ENCODE measurements at regions not wholly inside any gene's neighbourhood (a gene's known extent, or its start where the extent isn't known, plus 50 kb on each side); places are given as distances from the start of the nearest gene placed in this dataset.
"Not testable (repeated sequence)": the region's sequence is repeated elsewhere in the genome, so short reads cannot be mapped to it uniquely, and the experiment has no call there.

DNA sequence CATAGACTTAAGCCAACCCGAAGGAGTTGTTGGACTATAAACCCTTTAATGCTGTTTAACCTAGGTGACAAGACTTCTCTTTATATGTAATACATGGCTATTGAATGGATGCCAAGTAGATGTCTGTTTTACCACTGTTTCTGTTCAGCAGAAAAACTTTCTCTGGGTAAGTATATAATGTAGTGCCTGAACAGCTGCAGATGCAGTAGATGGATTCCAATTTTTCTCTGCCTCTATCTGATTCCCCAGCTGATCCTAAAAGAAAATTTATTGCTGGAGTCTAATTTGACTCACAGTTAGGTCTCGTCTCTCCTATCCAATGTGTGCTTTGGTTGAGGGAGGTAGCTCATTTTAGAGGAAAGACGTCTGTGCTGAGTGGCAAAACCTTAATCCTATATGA is 256.5 kb upstream of the CBLB start:
- DNase-seq: no peak

DNA sequence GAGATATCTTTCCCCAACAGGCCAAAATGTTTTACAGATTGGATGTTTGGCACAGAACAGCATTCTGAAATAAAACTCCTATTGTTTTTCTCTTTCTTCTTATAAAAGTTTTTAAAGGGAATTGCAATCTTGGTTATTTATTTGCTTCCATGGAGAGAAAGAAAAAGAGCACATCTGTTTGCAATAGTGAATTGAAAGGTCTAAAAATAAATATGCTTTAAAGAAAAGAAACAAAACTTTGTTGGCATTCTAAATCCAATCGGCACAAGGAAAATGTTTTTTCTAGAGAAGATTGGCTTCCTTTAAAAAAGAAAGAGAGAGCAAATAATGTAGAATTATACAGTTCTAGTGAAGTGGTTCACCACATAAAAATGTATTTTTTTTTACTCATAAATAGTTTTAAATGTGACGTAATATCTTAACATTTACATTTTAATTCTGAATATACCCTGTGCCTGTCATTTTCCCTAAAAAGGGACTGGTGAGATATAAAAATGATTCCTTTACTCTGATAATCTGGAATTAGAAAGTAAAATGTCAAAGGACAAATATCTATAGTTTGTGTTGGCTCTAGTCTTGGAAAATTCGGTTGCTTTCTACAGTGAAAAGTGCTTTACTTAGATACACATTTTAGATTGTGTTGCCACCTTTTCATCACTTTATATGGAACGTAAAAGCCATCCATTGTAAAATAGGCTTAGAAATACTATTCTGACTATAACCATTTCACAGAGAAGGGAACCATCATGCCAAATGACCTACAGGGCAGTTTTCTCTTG is 257.4 kb upstream of the CBLB start:
- no peak for DNase-seq

DNA sequence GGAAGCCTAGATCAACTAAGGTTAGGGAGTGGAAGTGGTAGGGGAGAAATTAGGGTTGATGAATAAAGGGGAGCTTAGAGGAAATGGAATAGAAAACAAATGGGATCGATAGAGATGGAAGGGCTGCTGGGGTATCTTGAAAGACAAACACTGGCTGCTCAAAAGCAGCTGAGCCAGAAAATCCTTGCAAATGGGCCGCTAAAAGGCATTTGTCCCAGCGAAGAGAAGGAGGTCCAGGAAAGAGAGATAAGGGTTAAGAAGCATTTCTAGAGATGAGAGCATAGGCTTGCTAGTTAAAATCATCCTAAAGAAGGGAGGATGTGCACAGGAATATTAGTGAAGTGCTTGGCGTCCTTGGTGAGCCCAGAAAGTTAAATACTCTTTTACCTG is 258.0 kb upstream of the CBLB start:
- no peak for DNase-seq

DNA sequence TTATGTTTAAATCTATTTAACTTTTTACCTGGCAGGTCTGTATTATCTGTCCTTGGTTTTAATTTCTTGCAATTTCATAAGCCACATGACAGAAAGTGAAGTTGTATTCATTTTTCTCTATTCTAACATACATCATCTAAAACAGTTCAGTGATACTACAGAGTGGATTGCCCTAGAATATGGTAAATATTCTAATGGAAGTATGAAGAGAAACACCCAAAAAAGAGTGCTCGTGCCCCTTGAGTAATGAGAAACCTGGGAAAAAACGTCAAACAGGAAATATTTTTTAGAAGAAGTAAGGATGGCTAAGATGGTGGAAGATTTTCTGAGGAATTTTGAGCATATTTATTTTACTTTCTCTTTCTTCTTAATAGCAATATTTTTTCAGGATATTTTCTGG is 261.1 kb upstream of the CBLB start:
- no peak for DNase-seq

DNA sequence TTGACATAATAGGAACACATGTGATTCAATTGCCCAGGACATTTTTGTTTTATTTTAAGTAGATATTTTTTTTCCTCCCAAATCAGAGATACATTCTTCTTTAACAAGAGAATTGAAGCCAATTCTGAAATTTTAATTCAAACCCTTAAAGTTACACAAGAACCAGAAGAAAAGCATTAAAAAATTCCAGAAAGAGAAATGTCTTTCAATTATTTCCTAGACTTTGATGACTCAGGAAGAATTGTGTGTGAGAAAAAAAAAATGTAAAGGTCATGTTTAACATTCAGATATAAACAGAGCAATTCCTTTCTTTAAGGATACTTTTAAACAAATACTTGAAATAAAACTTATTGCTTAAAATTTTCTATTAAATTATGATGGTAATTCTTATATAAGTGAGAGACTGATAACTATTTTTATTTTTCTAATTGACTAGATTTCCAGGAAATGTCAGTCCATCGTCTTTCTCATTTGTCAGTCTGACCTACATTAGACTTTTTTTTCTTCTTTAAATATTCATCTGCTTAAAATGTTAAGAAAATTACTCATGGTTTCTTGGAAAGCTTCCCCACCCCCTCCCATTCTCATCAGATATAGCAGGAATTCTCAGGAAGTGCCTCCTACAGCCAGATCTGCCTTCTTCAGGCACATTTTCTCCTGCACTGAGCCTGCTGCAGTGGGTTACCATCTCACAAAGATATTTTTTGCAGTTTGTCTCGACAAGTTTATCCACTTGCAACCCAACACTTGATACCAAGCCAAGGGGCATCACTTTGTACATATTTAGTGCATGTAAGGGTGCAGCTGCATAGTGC is 261.8 kb upstream of the CBLB start:
- no peak for DNase-seq

DNA sequence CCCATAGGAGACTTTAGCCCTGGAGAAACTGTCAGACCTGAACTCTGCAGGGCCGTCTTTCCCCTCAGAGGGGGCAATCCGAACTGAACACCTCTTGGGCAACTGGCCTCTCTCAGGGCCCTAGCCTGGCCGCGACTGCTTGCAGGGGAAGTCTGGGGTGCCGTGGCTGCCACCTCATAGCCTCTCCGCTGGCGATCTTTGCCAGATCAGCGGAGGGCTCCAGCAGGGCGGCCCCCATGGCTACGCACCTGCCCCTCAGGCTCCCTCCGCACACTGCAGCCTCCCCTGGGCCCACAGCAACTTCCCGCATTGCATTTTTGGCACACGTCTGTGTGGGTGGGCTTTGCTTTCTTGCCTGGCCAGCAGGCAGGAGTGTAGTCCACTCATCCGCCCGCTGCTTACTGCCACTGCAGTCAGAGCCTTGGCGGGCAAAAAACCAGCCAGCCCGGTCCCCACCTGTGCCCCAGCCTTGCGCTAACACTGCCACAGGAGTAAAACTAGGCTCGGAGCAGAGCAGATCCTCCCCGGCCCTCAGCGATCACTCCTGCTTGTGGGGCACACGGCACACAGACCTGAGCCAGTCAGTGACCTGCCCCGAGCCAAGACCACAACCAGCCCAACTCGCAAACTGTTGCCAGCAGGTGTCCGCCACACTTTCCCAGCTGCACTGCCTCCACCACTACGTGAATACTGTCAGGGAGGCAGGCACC is 266.8 kb upstream of the CBLB start:
- DNase-seq: no peak

DNA sequence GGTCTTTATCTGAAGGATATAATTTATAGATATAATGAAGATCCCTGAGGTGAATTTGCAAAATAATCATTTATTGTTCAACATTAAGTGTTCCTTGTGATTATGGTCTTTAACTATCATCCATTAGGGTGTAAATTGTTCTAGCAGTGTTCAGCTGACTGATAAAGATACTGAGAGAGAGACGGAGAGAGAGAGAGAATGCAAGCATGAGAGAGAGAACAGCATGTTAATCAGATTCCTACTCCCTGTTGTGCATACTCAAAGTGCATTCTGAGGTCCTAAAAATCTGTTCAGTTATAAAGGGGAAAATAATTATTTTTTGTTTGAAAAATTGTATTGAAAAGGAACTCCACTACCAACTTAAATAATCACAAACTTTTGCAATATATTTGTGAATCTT is 271.0 kb upstream of the CBLB start:
- no peak for DNase-seq

DNA sequence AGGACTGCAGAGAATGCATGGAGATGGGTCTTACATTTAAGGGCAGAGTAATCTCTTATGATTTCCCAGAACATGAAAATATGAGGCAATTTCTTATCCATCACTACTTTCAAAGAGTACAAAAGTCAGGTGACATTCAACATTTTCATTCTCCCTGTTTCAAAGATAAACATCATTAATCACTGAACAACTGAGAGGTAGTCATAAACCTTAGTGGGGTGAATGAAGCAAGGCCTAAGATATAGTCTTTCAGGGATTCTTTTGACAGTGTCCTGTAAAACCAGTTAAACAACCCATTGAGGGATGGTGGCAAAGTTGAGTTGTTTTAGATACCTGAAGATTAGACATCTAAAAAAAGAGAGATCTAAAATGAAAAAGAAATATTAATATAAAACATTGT is 271.6 kb upstream of the CBLB start:
- no peak for DNase-seq

DNA sequence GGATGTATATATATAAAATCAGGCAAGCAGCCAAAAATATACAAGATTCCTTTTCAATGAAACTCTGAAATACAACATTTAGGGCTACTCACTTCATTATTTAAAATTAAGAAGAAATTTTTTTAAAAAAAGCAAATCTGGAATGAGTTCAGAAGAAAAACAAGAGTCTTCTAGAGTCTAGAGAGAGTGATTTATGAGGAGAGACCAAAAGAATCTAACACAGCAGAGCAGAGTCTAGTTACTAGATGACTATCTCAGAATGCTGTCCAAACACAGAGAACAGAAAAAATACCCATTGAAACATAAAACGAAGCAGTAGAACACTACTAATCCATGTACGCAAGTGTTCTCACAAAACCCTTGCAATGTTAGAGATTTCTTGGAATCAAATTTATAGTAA is 275.2 kb upstream of the CBLB start:
- DNase-seq: no peak

DNA sequence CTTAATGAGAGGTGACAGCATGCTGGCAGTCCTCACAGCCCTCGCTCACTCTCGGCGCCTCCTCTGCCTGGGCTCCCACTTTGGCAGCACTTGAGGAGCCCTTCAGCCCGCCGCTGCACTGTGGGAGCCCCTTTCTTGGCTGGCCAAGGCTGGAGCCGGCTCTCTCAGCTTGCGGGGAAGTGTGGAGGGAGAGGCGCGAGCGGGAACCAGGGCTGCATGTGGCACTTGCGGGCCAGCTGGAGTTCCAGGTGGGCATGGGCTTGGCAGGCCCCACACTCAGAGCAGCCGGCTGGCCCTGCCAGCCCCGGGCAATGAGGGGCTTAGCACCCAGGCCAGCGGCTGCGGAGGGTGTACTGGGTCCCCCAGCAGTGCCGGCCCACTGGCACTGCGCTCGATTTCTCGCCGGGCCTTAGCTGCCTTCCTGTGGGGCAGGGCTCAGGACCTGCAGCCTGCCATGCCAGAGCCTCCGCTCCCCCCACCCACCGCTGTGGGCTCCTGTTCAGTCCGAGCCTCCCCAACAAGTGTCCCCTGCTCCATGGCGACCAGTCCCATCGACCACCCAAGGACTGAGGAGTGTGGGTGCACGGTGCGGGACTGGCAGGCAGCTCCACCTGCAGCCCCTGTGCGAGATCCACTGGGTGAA is 279.7 kb upstream of the CBLB start:
- not testable (repeated sequence) for DNase-seq

DNA sequence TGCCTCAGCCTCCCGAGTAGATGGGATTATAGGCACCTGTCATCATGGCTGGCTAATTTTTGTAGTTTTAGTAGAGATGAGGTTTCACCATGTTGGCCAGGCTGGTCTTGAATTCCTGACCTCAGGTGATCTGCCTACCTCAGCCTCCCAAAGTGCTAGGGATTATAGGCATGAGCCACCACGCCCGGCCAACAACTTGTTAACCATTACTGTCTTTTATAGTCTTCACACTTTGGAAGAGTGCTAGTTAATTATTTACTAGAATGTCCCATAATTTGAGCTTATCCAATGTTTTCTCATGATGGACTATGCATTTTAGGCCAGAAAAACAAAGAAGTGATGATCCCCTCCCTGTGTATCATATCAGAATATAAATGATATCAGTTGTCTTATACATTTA is 288.6 kb upstream of the CBLB start:
- no peak for DNase-seq

DNA sequence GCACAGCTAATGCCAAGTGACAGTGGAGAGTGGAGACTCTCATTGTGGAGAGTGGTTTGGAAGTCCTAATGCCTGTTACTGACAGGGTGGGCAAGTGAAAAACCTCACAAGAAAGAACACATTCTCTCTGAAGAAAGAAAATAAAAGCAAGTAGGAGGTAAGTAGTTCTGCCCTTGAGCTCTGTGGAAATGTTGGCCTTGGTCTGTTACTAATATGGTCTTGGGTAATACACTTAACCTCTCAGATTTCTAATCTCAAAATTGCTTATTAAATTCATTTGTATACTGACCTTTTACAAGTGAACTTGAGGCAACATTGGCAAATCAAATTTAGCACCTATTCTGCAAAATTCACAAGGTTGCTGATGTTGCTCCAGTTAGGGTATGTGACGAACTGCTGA is 291.6 kb upstream of the CBLB start:
- no peak for DNase-seq

DNA sequence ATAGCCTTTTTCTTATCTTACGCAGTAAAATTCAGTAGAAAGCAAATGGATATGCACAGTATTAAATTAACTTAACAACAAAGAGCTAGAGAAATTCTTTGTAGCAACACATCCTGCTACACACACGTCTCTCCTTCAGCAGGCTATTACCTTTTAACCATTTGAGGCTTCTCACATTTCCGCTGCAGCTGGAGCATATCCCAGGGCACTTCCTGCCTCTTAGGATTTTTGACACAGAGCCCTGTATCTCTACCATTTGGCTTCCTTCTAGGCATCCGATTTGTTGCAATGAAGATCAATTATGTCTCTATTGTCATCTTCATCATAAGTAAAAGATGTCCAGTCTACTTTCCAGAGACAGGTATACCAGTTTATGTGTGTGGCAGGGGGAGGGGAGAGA is 292.4 kb upstream of the CBLB start:
- DNase-seq: no peak

DNA sequence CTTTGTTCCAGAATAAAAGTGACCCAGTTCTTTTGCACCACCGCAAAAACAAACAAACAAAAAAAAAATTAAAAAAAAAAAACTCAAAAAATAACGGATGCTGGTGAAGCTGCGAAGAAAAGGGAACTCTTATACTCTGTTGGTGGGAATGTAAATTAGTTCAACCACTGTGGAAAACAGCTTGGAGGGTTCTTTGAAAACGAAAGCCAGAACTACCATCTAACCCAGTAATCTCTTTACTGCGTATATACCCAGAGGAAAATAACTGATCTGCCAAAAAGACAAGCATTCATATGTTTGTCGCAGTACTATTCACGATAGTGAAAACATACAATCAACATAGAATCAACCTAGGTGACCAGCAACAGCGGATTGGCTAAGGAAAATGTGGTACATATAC is 298.9 kb upstream of the CBLB start:
- no peak for DNase-seq

DNA sequence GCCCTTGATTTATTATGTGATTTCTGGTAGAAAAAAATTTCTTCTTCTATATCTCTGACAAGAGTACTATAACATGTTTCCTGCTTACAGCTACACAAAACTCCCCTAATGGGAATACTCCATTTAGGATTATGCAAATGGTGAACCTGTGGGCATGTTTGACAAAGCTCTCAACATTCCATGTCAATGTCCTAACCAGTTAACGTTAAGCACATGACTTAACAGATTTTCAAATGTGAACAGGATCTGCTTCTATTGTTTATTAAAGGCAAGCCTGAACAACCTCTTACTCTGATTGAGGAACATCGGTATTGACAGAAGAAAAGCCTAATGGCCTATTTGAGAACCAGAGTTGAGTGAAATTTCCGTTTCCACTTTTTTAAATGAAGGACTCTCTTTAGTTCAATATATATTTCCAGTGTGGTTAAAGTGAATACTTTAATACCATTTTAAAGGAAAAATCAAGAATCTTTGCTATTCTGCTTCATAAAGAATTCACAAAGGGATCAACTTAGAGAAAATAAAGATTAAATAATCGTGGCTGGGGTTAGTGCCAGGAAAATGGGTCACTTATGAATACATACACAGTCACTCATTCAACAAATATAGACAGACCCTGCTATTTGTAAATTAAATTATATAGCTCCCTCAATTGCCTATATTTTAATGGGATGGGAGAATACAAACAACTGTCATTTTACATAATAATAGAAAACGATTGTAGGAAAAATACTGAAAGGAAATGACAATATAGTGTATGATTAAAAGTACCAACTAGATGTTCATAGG is 300.3 kb upstream of the CBLB start:
- DNase-seq: peak in 1 of 2 experiments; percentile 5

DNA sequence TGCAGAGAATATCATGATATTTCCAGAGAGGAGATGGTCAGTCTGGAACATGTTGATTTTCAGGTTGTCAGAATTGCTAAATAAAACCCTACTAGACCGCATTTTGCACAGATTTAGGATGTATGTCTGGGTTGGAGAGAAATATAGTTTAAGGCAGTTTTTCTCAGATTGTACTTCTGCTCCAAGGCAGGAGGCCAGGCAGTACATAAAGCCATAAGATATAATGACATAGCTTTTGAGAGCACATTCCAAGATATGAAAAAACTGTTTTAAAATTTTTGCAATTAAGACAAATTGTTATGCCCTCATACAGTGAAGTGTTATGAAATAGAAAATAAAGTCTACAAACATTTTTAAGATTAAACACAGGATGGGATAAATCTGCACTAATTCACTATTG is 301.8 kb upstream of the CBLB start:
- no peak for DNase-seq

DNA sequence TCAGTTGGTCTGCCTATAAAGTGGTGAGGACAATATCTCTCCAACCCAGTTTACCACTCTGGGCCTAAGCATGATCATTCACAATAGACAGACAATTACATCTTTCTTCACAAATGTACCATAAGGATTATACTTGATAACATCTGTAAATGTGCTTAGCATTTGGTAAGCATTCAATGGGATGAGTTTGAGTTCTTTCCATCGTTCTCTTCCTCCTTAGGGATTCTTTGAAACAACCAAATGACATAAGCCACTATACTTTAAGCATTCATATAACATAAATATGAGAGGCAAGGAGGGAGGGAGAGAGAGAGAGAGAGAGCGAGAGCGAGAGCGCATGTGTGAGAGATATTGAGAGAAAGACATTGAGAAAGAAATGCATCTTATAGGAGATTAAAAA is 303.3 kb upstream of the CBLB start:
- no peak for DNase-seq

DNA sequence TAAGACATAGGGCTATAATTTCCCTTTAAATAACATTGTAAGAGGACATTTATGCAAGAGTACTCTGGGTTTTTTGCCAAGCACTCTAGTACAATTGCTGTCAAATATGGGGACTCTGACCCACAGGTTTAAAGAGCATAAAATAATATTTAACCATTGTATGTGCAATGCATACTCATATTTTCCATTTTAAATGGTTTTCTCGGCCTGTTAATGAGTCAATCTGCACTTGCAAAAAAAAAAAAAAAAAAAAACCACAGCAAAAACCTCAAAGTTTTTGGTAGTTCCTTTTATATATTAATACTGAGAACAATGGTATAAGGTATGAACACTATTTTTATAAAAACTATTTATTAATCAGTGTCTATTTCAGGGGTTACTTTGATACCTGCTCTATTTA is 304.0 kb upstream of the CBLB start:
- no peak for DNase-seq

DNA sequence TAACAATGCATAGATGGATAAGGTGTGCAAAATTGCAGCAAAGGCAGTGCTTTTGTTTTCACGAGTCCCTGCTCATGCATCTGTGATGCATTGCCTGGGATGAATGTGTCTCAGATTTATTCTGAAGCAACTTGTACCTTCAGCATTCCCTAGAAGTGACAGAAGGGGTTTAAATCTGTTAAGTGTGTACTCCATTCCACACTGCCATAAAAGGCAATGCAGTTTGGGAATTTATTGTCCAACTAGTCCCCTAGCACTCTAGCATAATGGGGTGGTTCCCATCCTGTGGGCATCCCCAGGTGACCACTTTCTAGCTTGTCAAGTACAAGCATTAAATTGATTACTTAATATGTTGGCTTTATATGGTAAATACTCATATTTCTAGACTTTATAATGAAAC is 306.5 kb upstream of the CBLB start:
- DNase-seq: no peak

DNA sequence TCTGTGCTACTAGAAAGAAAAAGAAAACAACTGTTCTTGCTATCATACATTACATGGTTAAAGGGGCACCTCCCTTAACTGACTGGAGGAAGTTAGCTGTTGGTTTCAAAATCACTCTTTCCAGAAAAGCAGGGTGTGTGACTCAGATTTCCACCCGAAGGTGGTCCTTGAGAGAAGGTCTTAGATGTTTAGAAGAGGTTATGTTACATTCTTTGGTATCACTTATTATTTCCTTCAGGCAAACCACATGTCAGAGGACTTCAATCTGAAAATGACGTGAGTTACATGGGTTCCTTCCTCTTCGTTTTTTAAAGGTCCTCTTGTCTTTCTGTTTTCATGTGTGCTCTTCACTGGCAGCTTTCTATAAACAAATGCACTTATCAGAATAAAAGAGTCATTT is 307.9 kb upstream of the CBLB start:
- DNase-seq: no peak

DNA sequence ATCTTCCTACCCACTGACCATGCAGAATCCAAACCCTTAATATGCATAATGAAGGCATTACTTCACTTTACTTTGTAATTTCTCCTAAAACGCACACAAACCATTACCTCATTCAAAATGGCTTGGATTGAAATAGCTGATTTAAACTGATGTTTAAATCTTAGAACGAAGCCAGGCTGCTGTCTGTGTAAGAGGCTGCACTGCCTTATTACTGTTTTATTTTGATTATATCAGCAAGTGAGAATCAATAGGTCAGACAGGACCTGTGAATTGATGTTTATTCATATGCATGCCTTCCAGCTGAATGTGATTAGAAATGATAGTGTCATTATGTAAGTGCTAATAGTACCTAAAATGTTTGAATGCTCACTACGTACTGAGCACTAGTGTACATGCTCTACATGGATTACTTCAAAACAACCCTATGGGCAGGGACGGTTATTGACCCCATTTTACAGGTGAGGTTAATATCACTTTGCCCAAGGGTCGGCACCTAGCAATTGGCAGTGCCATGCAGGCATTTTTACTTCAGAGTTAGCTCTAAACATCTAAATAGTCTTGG is 314.2 kb upstream of the CBLB start:
- no peak for DNase-seq

DNA sequence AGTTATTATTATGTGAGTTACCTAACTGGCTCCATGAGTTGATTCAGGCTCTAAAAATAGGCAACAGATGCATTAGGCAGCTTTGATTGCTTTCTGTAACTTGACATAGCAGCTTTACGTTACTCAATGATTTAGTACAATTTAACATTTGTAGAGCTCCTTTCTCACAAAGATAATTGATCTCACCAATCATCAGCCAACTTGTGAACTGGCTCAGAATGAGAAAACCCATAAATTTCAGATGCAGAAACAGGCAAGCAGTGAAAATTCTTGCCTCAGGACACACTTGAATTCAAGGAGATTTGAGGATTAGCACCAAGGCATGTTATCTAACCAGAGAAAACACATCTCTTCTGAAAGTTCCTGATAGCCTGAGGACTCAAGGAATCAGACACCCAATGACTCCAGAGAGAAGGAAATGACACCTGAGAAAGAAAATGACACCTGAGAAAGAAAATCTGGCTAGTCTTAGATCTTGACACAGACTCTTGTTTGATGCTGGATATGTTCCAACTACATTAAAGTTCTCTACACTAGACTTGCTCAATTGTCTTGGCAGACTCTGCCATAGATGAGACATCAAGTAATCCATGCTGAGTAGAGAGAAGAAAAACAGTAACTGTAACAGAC is 315.1 kb upstream of the CBLB start:
- no peak for DNase-seq
